ENCODE measurements at regions not wholly inside any gene's neighbourhood (a gene's known extent, or its start where the extent isn't known, plus 50 kb on each side); places are given as distances from the start of the nearest gene placed in this dataset.

DNA sequence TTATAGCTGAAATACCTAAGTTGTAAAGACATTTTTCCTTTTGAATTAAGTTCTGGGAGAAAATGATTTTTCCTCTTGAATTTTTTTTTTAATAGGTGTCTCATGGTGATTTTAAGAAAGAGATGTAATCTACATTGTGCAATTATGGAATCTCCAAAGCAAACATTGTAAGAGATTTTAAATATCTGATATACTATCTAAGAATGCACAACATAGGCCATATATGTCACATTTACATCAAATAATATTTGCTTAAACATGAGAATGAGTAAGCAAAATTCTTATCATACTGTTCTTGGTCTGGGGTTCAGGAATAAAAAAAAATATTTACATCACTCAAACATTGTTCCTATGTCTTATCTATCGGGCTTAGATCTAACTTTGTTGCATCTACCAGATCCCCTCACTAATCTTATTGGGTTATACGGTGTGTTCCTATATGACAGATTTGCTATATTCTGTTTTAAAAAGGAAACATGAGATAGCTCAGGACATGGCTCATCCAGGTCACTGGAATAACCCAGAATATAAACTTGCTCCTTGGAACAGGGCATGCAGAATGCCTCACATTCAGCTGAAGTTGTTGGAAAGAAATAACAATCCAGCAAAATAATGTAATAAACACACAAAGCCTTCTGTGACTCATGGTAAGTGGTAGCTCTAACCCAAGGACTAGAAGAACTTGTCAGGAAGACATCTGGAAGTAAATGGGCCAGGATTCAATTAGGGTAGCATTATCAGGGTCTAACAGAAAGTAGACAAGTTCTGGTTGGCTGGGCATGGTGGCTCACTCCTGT lies 794.7 kb downstream of the IPMK start:
- no peak overlapping the region for H3K4me3 ChIP-seq (ENCODE audit: low read depth, low read length)
- DNase-seq (ENCODE audit: low read depth): no peak
- TF ChIP-seq, protein P1, sequence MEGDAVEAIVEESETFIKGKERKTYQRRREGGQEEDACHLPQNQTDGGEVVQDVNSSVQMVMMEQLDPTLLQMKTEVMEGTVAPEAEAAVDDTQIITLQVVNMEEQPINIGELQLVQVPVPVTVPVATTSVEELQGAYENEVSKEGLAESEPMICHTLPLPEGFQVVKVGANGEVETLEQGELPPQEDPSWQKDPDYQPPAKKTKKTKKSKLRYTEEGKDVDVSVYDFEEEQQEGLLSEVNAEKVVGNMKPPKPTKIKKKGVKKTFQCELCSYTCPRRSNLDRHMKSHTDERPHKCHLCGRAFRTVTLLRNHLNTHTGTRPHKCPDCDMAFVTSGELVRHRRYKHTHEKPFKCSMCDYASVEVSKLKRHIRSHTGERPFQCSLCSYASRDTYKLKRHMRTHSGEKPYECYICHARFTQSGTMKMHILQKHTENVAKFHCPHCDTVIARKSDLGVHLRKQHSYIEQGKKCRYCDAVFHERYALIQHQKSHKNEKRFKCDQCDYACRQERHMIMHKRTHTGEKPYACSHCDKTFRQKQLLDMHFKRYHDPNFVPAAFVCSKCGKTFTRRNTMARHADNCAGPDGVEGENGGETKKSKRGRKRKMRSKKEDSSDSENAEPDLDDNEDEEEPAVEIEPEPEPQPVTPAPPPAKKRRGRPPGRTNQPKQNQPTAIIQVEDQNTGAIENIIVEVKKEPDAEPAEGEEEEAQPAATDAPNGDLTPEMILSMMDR (conservative IDR thresholded peaks at IDR 0.05; ENCODE audit: low read depth, low read length): no peak

DNA sequence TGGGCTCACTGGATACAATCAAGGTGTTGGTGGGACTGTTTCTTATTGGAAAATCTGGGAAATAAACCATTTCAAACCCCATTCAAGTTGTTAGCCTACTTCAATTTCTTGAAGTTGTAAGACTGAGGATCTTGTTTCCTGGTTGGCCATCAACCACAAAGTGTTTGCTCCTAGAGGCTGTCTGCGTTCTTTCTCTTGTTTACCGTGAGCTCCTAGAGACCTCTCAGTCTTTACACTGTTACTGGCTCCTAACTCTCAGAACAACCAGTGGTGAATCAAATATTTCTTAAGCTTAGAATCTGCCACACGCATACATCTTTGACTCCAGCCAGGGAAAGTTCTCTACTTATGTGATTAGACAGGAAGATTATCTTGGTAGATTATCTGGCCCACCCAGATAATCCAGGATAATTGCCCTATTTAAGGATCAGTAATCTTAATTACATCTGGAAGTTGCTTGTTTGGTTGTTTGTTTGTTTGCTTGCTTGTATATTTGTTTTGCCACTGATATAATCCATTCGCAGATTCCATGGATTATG lies 798.7 kb downstream of the IPMK start:
- H3K4me3 ChIP-seq (ENCODE audit: low read depth, low read length): no peak overlapping the region

DNA sequence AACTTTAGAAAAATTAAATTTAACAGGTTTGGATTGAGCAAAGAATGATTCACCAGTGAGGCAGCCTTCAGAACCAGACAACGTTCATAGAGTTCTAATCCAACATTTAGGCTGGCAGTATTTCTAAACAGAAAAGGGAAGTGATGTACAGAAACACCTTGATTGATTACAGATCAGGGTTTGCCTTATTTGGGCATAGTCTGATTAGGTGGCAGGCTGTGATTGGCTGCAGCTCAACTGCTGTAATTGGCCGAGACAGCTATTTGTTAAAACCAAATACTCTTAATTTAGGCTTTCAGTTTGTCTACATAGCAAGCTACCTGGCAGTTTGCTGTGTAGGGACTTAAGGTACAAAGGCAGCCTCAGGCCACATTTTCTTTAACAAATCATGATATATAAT lies 802.5 kb downstream of the IPMK start:
- no peak overlapping the region for H3K4me3 ChIP-seq (ENCODE audit: low read depth, low read length)
- TF ChIP-seq, protein P1 (conservative IDR thresholded peaks at IDR 0.05; ENCODE audit: low read depth, low read length): no peak
- no peak for DNase-seq (ENCODE audit: low read depth)

More for the DNA sequence above, 798.7 kb downstream of the IPMK start:
- DNase-seq (ENCODE audit: low read depth): no peak
- TF ChIP-seq, protein P1 (conservative IDR thresholded peaks at IDR 0.05; ENCODE audit: low read depth, low read length): no peak

DNA sequence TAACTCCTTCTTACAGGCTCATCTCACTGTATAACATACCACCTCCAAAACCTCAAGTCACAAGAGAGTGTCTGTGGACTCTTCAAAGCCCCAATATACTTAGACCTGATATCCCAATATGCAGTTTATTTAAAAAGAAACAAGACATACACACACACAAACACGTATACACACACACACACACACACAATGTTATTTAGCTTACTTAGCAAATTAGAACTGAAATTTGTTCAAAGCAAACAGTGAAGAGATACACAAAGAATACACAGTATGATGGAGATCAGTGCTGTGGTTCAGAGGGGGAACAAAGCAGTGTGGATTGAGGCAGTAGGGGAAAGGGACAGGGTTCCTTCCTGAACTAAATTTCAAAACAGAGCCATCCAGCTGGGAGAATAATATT lies 807.2 kb downstream of the IPMK start:
- no peak overlapping the region for H3K4me3 ChIP-seq (ENCODE audit: low read depth, low read length)
- no peak for DNase-seq (ENCODE audit: low read depth)
- TF ChIP-seq, protein P1 (conservative IDR thresholded peaks at IDR 0.05; ENCODE audit: low read depth, low read length): no peak

DNA sequence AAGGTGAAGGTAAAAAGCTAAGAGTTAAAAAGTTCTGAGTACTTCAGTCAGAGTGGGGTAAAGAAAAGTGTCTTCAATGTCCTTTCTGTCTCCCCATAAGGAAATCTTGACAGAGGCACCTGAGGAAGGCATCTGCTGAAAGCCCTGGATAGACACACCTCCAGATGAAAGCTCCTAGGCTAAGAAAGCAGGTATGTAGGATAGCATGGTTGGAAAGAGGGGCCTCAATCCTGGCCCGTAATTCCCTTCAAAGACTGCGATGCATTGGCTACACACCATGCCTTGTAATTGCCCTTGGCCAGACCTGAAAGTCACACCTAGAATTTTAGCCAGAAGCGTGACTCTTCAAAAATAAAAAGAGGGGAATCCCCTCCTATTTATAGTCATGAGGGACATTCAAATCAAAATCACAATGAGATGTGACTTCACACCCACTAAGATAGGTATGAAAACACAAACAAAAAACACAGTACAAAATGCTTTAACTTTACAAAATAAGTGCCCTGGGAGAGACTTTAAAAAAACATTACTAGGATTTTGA lies 809.7 kb downstream of the IPMK start:
- TF ChIP-seq, protein P1 (conservative IDR thresholded peaks at IDR 0.05; ENCODE audit: low read depth, low read length): no peak
- DNase-seq (ENCODE audit: low read depth): no peak
- H3K4me3 ChIP-seq (ENCODE audit: low read depth, low read length): no peak overlapping the region

DNA sequence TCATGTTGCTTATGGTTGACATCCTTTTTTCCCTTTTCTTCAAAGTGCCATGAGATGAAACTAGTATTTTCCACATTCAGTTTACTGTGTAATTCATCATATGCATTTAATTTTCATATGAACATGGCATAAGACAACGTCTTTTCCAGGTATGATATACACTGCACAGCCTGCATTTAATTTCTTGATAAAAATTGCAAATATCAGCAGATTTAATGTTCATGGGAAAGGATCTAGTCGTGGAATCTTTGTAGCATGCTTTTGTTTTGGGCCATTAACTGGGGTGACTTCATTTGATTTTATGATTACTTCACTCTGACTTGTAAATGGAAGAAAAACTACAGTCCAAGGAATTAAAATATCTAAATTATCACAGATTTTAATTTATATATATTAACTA lies 837.3 kb downstream of the IPMK start:
- no peak for DNase-seq (ENCODE audit: low read depth)
- TF ChIP-seq, protein P1 (conservative IDR thresholded peaks at IDR 0.05; ENCODE audit: low read depth, low read length): no peak
- no peak overlapping the region for H3K4me3 ChIP-seq (ENCODE audit: low read depth, low read length)

Measured in choroid plexus epithelial cell (primary cell).